GM18507 (cell line): ENCODE measurements at regions not wholly inside any gene's neighbourhood (a gene's known extent, or its start where the extent isn't known, plus 50 kb on each side); places are given as distances from the start of the nearest gene placed in this dataset.

Experiments used
- DNase-seq: peaks from one replicate; pipeline ENCODE4 v3.0.0; 2011; ENCODE audit warnings: low read depth; ENCODE audit not compliant: insufficient read length; ENCODE audit errors: extremely low spot score
- FAIRE-seq: peaks from 2 replicates; lab custom pipeline; 2011; peaks lifted over from hg19 to GRCh38; lab: Jason Lieb, UNC

DNA sequence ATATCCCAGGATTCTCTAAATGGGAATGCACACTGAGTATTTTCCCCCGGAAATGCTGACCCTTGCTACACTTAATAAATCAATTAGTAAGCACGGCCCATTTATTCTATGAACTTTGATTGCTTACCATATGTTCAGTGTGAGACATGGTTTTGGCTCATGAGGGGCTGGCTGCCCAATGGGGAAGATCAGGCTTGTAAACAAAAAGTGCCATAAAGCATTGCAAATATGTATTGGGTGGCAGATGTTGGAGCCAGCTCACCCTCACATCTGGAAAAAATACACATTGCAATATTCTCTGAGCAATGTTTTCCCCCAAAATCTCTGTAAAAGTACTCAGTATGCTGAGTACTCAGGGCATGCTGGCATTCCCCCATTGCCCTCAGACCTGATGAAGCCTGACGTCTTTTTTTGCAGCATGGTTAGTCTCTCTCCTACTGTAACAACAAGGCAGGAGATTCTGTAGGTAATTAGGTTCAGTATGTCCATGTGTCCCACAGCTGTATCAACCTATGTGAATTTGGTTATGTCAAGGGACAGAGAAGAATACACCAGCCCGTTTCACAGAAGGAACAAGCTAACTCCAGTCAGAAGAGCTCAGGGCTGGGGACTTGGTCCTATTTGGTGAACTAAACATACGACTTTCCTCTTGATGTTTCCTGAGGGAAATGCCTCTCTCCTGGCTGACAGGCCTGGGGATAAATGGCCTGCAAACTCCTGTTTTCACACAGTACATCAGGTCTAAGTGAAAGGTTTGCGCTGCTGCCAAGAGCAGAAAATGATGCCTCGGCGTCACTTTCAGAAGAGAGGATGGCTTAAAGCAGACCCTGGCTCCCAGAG is 202.4 kb downstream of the INSIG2 start:
- DNase-seq (no peak), FAIRE-seq (no peak)

DNA sequence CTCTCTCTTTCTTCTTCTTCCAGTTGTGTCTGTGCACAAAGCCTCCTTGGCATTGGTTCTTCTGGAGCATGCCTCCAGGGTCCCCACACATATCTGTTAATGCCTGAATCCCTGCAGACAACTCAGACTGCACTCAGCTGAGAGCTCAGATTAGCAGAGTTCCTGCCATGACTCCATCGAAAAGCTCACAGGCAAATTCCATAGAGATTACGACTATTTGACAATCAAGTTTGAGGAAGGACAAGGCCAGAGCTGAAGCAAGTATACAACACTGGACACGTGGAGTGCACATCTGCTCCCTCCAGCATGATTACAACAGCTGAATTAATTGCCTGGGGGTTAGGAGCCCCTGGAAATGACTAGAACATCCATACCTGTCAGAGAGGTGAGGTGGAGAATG is 190.7 kb downstream of the INSIG2 start:
- FAIRE-seq (no peak), DNase-seq (no peak)

DNA sequence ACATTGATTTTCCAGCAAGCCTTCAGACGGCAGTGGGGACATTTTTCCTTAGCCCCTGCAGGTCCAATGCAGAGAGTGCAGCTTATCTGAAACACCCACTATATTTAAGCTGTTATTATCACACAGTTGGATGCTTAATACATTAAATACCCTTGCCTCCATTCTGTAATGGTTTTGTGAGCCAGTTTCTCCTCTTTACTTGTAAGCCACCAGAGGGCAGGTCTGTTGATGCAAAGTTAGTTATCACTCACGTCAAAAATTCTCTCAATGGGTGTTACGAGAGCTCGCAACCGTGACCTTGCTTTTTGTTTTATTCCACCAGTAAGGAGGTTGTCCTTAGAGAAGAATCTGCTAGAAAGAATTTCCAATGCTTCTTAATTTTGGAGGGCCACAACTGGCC is 189.8 kb downstream of the INSIG2 start:
- FAIRE-seq (no peak), DNase-seq (no peak)

DNA sequence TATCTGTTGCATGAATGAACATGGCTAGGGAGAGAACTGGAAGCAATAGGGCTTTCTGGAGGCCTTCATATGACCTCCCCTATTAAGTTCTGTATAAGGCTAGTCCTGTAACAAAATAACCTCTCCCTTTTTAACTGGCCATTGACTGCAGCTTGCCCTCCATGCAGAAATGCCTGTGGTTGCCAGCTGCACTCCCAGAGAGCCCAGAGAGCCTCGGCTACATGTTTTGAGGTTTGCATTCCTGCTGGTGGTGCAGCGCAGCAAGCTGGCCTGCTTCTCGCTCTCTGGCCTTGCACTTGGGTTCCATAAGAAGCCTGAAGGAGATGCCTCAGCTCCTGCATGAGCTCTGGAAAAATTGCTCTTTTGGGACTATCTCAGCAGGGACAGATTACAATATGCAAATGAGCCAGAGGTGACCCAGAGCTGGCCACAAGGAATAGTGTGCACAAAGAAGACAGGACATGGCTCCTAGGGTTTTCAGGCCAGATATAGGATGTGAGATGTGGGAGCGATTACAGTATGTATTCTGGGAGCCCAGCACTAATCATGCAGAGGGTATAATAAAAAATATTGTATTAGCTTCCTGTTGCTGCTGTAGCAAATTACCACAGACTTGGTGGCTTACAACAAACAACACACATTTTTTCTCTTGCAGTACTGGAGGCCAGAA is 186.7 kb downstream of the INSIG2 start:
- FAIRE-seq: no peak
- DNase-seq: no peak

DNA sequence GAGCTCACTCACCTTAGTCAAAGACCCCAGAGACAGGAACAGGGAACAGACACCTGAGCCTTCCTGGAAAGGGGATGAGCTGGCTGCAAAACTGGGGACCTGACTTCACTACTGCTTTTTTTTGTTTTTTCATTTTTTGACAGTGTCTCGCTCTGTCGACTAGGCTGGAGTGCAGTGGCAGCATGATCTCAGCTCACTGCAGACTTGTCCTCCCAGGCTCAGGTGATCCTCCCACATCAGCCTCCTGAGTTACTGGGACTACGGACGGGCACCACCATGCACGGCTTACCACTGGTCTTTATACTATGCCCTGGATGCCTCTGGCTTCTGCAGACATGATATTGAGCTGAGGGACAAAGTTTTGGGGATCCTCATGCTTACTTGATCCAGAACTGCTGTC is 184.1 kb downstream of the INSIG2 start:
- DNase-seq (no peak), FAIRE-seq (no peak)

DNA sequence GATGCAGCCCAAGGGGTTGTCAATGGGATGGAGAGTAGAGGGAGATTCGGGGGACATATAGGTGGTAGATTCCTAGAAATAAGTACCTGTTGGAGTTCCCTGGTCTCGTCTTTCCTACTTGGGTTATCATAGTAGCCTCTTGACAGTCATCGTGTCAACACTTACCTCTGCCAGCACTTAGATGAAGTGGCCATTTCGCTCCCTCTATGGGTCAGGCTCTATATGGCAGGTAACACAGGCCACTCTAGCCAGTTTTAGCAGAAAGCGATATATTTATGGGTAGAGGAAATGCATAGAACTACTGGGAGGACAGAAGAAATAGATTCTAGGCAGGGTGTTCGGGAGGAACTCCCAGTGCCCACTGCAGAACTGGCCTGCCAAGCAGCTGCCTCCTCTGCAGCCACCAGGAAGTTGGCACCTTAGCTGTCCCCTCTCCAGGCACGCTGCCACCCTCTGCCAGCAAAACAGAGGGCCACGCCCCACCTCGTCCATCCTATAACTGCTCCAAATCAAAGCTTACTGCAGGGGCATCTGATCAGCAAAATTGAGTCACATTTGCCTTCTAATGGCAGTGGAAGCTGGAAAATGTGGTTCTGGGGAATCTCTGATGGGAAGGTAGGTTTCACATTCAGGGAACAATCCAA is 181.3 kb downstream of the INSIG2 start:
- FAIRE-seq: no peak
- no peak for DNase-seq

DNA sequence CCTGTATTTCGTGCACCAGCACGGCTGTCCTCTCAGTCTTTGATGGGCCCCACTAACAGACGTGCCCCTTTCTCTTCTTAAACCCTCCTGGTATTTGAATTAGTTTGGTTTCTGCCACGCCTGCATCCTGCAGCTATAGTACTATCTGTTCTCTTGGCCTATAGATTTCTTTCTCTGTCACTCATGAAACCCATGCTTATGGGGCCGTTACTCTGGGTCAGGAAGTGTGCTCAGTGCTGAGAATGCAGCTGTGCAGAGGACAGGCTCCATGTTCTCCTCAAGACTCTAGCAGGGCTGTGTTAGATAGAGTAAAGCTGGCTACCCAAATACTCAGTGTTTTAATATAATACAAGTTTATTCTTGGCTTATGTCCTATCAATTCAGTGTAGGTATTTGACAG is 180.0 kb downstream of the INSIG2 start:
- DNase-seq (no peak), FAIRE-seq (no peak)

DNA sequence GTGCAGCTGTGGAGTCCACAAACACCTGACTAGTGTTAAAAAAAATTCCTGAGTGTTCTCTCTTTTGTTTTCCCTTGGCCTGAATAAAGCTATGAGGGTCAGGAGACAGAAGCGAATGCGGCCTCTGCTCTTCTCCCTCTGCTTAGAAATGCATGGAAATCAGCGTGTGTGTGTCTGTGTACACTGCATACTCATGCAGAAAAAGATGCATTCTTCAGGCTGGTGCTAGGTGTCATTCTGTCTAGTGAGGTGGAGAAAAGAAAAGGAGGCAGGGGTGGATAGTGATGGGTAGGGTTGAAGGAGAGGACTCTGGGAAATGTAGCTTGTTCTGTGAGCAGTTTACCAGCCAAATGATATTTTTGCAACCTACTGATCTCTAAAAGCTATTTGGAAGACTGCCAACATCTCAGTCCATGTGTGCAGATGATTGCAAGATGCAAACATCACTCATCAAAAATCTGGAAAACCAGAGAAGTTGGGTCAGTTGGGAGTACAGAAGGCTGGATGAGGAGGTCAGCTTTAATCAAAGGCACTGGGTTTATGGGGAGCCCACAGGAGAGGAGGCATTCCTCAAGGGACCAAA is 177.7 kb downstream of the INSIG2 start:
- no peak for FAIRE-seq
- no peak for DNase-seq

DNA sequence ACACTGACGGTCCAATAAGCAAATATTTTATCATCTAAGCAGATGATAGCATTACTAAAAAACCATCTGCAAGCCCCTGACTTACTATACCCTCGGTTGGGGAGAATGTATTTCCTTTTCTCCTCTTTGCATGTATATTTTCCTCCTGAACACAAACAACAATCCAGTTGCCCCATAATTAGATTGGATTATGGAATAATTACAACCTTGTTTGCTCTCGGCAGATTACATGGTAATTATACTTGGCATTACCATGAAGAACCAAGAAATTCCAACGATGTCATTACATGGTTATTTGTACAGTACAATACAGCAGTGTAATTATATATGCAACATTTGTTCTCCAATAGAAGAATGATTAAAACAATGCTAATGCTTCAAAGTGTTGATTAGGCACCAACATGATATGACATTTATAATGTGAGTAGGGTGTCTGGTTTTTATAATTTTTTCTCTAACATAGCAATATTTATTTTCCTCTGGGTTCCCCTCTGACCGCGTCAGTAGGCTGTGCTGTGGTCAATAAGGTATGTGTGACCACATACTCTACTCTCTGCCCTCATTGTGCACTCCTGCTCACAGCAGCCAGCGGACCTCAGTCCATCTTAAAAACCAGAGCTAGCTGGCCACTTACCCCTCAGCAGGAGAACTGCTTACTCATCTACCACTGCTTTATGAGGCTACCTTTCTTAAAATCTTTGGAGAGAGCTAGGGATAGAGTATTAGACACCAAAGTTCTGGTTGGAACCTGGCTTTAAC is 176.1 kb downstream of the INSIG2 start:
- no peak for FAIRE-seq
- DNase-seq: no peak

DNA sequence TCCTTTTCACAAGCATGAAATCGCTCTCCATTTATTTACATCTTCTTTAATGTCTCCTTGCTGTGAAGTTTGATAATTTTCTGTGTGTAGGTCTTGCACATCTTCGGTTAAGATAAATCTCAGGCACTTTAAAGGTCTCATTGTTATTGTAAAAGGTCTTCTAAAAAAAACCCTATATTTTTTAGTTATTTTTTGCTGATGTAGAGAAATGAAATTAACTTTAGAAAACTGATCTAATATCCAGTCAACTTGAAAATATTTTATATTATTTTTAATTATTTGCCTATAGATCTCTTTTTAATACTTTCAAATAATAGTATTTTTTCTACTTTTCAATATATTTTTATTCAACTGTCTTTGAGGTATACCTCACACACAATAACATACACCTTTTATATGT is 169.4 kb downstream of the INSIG2 start:
- no peak for FAIRE-seq
- no peak for DNase-seq

DNA sequence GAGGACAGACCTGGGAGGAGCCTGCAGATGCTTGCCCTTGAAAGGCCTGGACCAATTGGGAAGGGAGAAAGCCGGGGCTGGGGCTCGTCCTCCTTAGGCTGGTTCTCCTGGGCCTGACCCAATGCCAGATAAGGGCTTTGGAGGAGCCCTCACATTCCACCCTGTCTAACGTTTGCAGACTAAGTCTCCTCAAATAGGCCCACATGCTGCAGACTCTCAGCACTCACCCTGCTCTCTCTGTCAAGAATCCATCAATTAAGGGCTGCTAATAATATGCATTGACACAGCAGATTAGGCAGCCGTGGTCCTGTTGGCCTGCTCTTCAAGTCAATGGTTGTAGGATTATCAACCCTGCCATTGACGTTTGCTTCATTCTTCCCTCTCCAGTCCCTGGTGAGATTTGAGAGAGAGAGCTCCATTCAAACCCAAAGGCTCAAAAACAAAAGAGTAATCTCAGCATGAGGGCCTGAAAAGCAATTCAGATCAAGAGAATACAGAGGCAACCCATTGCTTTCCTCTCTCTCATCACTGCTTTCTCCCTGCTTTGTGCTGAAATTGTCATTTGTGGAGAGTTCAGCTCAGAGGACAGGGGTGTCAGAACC is 167.6 kb downstream of the INSIG2 start:
- DNase-seq (no peak), FAIRE-seq (no peak)

DNA sequence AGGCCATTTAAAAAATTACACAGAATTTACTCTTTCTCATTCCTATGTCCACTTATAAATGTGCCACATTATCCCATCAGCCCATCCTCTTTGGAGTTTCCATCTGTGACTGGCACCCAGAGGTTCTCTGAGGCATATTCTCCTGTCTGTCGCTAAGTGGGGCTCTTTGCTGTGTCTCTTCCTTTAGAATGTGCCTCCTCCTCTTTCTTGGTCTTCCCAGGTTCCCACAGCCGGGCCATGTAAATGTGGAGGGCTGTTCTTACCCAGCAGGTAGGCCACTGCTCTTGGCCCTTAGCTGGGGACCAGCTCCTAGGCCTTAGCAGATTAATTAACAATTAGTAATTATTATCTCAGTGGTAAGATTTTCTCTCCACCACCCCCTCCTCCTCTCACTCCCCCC is 167.0 kb downstream of the INSIG2 start:
- DNase-seq (no peak), FAIRE-seq (no peak)

DNA sequence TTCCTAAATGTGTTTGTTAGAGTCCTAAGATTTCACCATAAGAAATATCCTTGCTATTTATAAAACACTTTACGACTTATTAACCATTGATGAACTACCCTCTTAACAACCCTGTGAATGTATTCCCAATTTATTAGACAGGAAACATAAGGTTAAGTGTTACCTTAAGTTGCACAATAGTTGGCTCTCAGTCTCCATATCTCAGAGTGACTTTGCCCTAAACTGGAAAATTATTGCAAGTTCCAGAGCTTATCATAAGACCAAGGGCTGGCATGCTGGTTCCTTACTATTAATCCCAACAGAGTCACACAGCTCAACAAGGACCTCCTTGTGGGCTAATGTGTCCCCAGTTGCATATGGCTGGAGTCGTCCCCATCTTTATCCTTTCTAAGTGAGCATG is 165.8 kb downstream of the INSIG2 start:
- FAIRE-seq: no peak
- no peak for DNase-seq

DNA sequence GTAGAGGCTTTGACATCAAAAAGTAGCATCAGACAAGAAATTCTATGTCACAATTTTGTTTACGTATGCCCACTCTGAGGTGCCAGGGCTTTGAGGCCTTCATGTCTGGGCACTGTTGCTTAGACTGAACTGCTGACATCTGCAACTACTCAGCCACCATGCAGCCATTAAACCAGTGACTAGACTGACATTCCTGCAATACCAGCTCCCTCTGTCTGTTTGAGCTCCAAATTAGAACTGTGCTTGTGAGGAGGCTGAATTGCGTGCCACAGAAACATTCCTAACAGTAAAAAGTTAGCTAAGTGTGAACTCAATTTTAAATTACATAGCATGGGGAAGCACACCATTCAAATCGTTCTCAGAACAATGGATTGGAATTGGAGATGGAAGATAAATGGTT is 163.2 kb downstream of the INSIG2 start:
- DNase-seq (no peak), FAIRE-seq (no peak)

DNA sequence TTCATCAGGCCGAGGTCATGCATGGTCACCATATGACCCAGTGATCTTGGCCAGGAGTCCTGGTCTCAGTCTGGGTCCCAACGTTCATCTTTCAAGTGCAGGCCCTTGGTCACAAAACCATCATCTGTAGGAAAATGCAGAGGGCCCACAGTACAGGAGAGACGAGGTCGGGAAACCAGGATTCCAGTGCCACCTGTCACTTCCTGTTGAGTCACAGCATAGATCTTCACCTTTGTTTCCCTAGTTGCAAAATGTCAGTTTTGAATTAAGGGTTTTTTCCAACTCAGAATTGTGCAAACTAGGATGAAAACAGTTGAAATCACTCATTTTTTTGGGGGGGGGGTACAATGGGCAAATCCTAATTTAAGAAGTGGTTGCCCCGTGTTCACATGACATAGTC is 162.2 kb downstream of the INSIG2 start:
- FAIRE-seq (no peak), DNase-seq (no peak)

DNA sequence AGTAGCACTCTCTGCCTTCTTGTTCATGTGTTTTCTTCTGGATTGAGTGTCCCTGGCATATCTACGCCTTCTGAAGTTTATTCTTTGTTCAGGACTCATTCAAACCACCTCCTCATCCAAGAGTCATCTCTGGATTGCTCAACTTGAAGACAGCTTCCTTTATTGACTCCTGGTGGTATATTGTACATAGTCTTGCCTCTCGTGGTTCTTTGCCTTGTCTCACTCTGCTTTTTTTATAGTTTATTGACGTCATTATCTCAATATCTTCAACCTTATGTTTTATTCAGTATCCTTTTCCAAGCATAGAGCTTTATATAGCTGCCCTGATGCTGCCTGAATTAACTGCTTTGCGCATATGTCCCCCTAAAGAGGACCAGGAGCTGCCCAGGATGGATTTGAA is 161.7 kb downstream of the INSIG2 start:
- DNase-seq (no peak), FAIRE-seq (no peak)

DNA sequence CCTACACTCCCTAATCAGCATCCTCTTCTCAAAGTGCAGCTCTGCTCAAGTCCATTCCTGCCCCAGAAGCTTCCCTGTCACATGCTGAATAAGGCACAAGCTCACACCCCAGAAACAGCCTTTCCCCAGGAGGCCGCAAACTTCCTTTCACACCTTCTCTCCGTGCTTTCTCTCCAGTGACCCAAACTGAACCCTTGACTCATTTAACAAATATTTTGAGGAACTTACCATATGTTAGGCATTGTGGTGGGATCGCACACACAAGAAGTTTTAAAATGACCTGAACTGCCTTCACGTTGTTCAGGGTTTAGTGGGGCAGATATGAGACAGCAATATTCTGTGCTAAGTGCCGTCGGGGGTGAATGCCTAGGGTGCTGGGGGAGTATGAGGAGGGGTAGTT is 161.3 kb downstream of the INSIG2 start:
- FAIRE-seq (peak; percentile 71), DNase-seq (peak; percentile 12)

DNA sequence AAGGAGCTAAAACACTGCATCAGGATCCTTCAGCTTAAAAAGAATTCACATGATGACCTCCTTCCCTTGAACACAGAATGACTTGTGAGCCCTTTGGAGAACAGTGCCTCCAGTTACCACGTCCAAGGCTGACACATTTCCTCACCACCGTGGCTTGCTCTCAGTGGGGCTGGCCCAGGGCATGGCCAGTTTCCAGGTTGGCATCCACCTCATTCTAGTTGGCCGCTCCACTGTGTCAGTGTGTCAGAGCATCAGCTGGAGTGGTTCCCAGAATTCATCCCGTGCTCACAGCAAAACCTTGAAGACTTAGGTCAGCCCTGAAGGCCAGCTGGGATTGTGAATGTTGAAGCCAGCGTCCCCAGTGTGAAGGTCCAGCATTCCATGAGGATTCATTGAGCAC is 158.5 kb downstream of the INSIG2 start:
- FAIRE-seq (no peak), DNase-seq (no peak)

DNA sequence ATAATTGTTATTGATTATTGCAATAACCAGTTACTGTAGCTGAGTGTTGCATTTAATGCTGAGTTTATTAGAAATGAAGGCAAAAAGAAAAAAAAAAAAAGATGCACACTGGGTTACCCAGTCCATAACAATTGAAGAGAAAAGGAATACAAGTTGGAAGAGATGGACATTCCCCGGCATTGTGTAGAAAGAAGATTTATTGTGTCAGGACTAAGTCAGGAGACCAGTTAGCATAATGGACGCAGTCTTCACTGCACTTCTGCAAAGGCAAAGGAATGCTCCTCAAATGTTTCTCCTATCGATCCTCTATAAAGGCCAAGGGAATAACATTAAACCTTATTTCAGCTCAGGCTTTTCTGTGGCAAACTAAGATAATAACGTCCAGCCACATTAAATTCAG is 157.8 kb downstream of the INSIG2 start:
- no peak for FAIRE-seq
- DNase-seq: no peak
